Amygdala (tissue), 56 donors: ENCODE measurements at regions not wholly inside any gene's neighbourhood (a gene's known extent, or its start where the extent isn't known, plus 50 kb on each side); places are given as distances from the start of the nearest gene placed in this dataset.

ENCODE experiments used
- DNase-seq, 56 donors: peaks; one replicate each; lab custom pipeline; 2025; lab: John Stamatoyannopoulos, UW

- no peak for DNase-seq
Observed at GRCh38 chr6:77403424-77403823, 59.9 kb downstream of the HTR1B start.

GRCh38 chr6:77401231-77401630, 62.1 kb downstream of the HTR1B start:
- no peak for DNase-seq

- no peak for DNase-seq
Observed at GRCh38 chr6:77397561-77397960, 65.7 kb downstream of the HTR1B start.

GRCh38 chr6:77389402-77389801, 73.9 kb downstream of the HTR1B start:
- no peak for DNase-seq

GRCh38 chr6:77383026-77383425, 80.3 kb downstream of the HTR1B start:
- DNase-seq, result no peak

GRCh38 chr6:77373955-77374354, 89.3 kb downstream of the HTR1B start:
- no peak for DNase-seq

GRCh38 chr6:77371748-77372147, 91.5 kb downstream of the HTR1B start:
- DNase-seq, result no peak

GRCh38 chr6:77368660-77369313, 94.5 kb downstream of the HTR1B start:
- DNase-seq, result no peak

GRCh38 chr6:77366798-77367197, 96.5 kb downstream of the HTR1B start:
- no peak for DNase-seq

GRCh38 chr6:77363702-77364101, 99.6 kb downstream of the HTR1B start:
- no peak for DNase-seq

GRCh38 chr6:77362055-77362454, 101.2 kb downstream of the HTR1B start:
- no peak for DNase-seq

- DNase-seq, result no peak
Observed at GRCh38 chr6:77361018-77361417, 102.3 kb downstream of the HTR1B start.

GRCh38 chr6:77356821-77357220, 106.5 kb downstream of the HTR1B start:
- no peak for DNase-seq

GRCh38 chr6:77354581-77354980, 108.7 kb downstream of the HTR1B start:
- no peak for DNase-seq

GRCh38 chr6:77353129-77353528, 110.2 kb downstream of the HTR1B start:
- DNase-seq, result no peak

GRCh38 chr6:77341058-77341986, 122.0 kb downstream of the HTR1B start:
- DNase-seq, result no peak

- no peak for DNase-seq
Observed at GRCh38 chr6:77340331-77340730, 123.0 kb downstream of the HTR1B start.

GRCh38 chr6:77339926-77340325, 123.4 kb downstream of the HTR1B start:
- DNase-seq, result no peak

GRCh38 chr6:77337392-77337791, 125.9 kb downstream of the HTR1B start:
- DNase-seq, result no peak

- DNase-seq, result no peak
Observed at GRCh38 chr6:77334093-77334492, 129.2 kb downstream of the HTR1B start.

- DNase-seq, result peak in 1 of 56 donors; percentile 1
Observed at GRCh38 chr6:77332915-77333623, 130.2 kb downstream of the HTR1B start.
